UCSD-AML1 (cell line): ENCODE measurements at regions not wholly inside any gene's neighbourhood (a gene's known extent, or its start where the extent isn't known, plus 50 kb on each side); places are given as distances from the start of the nearest gene placed in this dataset.

Experiments used
- DNase-seq: peaks from one replicate; lab custom pipeline; 2025; ENCODE audit not compliant: unreplicated experiment; lab: John Stamatoyannopoulos, UW

DNA sequence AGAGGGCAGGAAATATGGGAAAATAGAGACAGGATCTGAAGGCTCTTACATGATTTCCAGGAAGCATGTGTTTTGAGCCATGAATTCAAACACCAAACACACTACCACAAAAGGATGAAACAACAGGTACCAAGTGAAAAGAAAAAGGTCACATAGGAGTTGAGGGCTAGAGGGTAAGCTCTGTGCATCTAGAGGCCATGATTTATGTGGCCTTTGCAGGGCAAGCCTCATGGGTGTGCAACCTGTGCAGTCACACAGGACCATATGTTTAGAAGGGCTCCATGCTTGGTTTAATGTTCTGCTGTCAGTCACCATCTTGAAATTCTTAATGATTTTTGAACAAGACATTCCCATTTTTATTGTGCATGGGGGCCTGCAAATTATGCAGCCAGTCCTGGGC is 134.5 kb upstream of the CCDC68 start:
- no peak for DNase-seq

GRCh38 chr18:55093295-55093694 is 134.0 kb upstream of the CCDC68 start:
- DNase-seq: no peak

DNA sequence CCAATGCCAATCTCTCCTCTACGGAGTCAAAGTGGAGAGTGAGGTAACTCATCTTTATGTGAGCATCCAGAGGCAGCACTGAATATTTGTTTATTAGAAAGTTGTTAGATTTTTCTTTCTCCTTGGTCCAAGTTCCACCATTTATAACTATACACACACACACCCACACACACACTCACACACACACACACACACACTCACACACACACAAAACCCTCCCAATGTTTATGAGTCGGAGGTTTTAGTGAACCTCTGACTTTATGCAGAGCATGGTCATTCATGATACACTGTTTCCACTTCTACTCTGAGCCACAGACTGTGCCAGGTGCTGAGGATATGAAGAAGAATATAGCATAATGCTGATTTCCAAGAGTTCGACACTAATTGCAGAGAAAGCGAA is 132.9 kb upstream of the CCDC68 start:
- no peak for DNase-seq

- no peak for DNase-seq
These were observed 131.4 kb upstream of the CCDC68 start for GRCh38 chr18:55090564-55091188.

- DNase-seq: no peak
These were observed 130.3 kb upstream of the CCDC68 start for GRCh38 chr18:55089610-55090009.

GRCh38 chr18:55088561-55088960 is 129.3 kb upstream of the CCDC68 start:
- DNase-seq: no peak

DNA sequence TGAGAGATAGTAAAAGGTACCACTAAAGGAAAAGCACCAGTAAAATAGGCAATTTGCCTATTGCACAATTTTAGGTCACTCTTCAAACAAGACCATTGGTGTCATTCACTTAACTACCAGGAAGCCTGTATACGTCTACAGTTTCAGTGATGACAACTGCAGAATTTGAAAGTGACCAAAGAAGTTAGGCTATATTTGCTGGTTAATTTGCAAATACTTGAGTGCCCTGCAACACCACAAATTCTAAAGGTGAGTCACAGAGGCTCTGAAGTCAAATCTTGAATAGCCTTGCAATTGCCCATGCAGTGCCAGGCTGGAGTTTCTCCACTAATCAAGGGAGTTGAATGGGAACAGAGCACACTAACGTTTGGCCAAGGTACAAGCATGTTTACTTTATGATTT is 128.7 kb upstream of the CCDC68 start:
- DNase-seq: no peak

- DNase-seq: no peak
These were observed 127.6 kb upstream of the CCDC68 start for GRCh38 chr18:55086906-55087305.

- no peak for DNase-seq
These were observed 126.5 kb upstream of the CCDC68 start for GRCh38 chr18:55085557-55086285.

DNA sequence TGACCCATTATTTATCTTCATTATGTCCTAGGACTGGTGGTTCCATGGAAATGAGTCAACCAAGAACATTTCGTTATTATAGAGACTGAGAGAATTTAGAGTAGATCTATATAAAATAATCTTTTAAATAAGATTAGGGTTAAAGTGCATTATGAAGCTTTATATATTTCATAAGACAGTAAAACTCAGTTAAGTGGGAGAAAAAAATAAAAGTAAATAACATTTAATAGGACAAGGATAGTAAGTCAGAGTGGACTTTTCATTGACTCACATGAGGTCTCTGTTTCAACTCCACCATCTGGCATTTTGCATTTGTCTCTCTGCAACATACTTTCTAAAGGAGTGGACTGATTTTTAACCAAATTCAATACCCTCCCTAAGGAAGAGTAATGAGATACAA is 125.3 kb upstream of the CCDC68 start:
- DNase-seq: no peak

DNA sequence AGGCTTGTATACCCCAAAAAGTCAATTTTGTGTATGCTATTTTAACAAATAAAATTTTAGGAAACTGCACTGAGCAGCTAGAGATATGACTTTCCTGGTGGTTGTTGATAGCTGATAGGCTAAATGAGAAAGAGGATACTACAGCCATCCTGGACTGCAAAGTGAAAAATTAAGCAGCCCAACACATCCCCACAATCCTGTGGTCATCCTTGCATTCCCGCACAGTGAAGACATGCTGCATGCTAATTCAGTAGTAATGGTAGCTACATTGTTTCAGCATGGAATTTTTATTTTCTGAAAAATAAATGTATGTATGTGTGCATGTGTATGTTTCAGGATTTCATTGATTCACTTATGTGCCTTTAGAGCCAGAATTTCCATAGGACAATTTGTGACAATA is 124.2 kb upstream of the CCDC68 start:
- no peak for DNase-seq

- no peak for DNase-seq
These were observed 120.5 kb upstream of the CCDC68 start for GRCh38 chr18:55079481-55080355.

GRCh38 chr18:55079067-55079466 is 119.8 kb upstream of the CCDC68 start:
- DNase-seq: no peak

GRCh38 chr18:55078303-55078932 is 119.2 kb upstream of the CCDC68 start:
- DNase-seq: no peak

DNA sequence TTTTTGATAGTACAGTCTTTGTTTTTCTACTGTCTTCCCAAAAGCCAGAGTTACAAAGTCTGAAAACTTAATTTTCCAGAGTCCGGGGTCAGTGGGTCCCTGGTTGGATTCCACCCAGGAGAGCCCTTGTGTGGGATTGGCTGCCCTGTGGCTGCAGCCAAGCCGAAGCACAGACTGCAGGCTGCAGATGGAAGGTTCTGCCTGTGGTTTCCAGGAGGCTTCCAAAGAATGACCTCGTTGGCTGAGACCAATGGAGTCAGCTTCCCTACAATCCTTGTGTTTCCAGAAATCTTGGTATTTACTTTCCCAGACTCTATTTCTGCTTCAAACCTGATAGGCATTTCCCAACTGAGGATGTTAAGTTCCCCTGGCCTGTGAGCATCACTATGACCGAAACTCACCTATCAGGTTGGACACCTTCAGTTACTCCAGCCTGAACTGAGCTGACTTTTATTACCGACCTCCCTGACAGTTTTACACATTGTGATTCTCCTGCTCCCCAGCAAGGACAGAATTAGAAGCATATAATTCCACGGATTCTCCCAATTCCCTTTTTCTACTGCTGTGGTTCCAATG is 117.5 kb upstream of the CCDC68 start:
- no peak for DNase-seq

DNA sequence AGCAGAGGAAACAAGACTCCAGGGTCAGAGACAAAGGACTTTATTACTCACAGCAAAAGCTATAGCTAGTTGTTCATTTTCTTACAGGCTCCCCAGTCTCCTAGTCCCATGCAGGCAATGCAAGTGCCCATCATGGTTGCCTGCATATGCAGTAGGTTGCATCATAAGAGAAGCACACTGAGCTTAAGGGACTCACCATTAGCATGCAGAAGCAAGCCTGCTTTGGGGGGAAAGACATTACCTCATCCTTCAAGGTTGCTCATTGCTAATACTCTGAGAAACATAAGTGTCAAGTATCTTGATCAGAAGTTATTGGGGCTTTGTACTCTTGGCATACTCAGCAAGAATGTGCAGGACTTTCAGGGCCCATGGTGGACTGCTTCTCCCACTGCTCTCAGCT is 114.6 kb upstream of the CCDC68 start:
- no peak for DNase-seq

- DNase-seq: no peak
These were observed 113.9 kb upstream of the CCDC68 start for GRCh38 chr18:55073116-55073515.

DNA sequence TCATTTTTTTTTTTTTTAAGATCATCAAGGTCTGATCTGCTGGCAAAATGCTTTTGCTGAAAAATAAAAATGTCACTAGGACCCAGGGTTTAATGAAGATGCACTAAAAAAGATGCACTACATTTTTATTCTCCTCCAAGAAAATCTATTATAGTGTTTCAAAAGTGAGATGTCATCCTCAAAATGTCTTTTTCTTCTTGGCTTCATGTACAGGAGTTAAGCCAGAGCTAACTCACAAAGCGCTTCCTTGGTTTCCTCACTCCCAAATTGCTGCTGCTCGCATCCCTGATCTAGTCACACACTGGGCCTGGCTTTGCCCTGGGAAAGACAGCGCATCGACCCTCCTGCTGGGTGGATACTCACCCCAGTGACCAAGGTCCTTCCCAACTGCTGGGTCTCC is 113.4 kb upstream of the CCDC68 start:
- no peak for DNase-seq

GRCh38 chr18:55072181-55072580 is 112.9 kb upstream of the CCDC68 start:
- no peak for DNase-seq

GRCh38 chr18:55069497-55069896 is 110.2 kb upstream of the CCDC68 start:
- no peak for DNase-seq

DNA sequence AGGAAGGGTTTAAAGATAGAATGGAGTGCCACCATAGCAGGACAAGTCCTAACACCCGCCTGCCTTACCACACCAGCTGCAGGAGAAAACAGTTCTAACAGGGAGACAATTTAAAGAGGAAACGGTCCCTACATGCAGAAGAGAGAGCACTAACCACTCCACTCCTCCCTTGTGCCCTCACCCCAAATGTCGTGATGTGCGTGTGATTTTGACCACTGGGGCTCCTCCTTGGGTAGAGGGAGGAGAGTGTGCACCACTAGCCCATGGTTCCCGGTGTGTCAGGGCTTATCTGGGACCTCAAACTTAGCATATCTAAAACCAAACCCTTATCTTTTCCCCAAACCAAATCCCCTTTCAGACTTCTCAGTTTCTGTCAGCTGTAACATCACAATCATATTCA is 105.5 kb upstream of the CCDC68 start:
- DNase-seq: no peak
